HepG2 (cell line): ENCODE measurements at regions not wholly inside any gene's neighbourhood (a gene's known extent, or its start where the extent isn't known, plus 50 kb on each side); places are given as distances from the start of the nearest gene placed in this dataset.

ENCODE experiments used
- ATAC-seq: fragments of 200-7000 bp; cut with Tn5 transposase; 3 replicates; pipeline ENCODE4 v1.9.1; 2020; ENCODE audit warnings: mild to moderate bottlenecking, moderate library complexity
- BruUV-seq: library from RNA; stranded (reverse); fragments of 400-500 nt; replicated peaks from 2 replicates; lab custom pipeline; 2021; lab: Mats Ljungman, UMichigan
- CTCF ChIA-PET: fragments of 300-600 bp; formaldehyde crosslinking; extraction: SDS; loops from one replicate; lab custom pipeline; 2021; ENCODE audit warnings: low total read pairs, inconsistent platforms, low intra/inter-chr PET ratio; lab: Yijun Ruan, JAX
- POLR2A ChIA-PET: fragments of 350-600 bp; sonication (Branson Sonifier 250); formaldehyde crosslinking; loops from one replicate; lab custom pipeline; 2020; ENCODE audit warnings: antibody characterized with exemption, inconsistent platforms; lab: Yijun Ruan, JAX
- DNase-seq: peaks from one replicate; pipeline ENCODE4 v3.0.0-alpha.2; 2015; ENCODE audit warnings: low spot score
- FAIRE-seq: peaks from 3 replicates; lab custom pipeline; 2011; peaks lifted over from hg19 to GRCh38; lab: Jason Lieb, UNC
- H2AFZ ChIP-seq: one replicate; pipeline ENCODE4 v1.6.1; 2011; ENCODE audit warnings: low read length, inconsistent platforms
- H3K27ac ChIP-seq: fragments of 300-600 bp; 3 replicates; pipeline ENCODE4 v1.8.0; 2011; ENCODE audit warnings: mixed run types, mild to moderate bottlenecking, mixed read lengths, low read length, inconsistent platforms; ENCODE audit not compliant: insufficient read depth; ENCODE audit errors: extremely low read length
- H3K27me3 ChIP-seq, 2 experiments: fragments of 200-600 bp in 1 of 2; 2 replicates in 1 of 2; 3 replicates in 1 of 2; pipeline versions ENCODE4 v1.6.0 to v1.8.0; 2011; ENCODE audit warnings: low read length in 2 of 2, mild to moderate bottlenecking in 2 of 2, moderate library complexity in 2 of 2, inconsistent platforms in 1 of 2; ENCODE audit not compliant: insufficient read depth in 2 of 2, control insufficient read depth in 1 of 2
- H3K36me3 ChIP-seq, 2 experiments: fragments of 200-600 bp in 1 of 2; replicated peaks in 1 of 2; 2 replicates in 1 of 2; 3 replicates in 1 of 2; pipeline versions ENCODE4 v1.5.1 to v1.8.0; 2011; ENCODE audit warnings: low read length in 2 of 2, inconsistent platforms in 1 of 2; ENCODE audit not compliant: insufficient read depth in 2 of 2, control insufficient read depth in 1 of 2
- H3K4me1 ChIP-seq: 2 replicates; pipeline ENCODE4 v1.5.1; 2012; ENCODE audit warnings: low read length, inconsistent platforms; ENCODE audit not compliant: insufficient read depth
- H3K4me2 ChIP-seq: 2 replicates; pipeline ENCODE4 v1.6.0; 2011; ENCODE audit warnings: low read depth, low read length, inconsistent platforms
- H3K4me3 ChIP-seq, 3 experiments: fragments of 200-600 bp in 1 of 3; sonication (generic), shearing (Covaris generic) in 1 of 3; replicated peaks in 1 of 3; 2 replicates each; pipeline ENCODE4 v1.5.1; 2011 to 2016; ENCODE audit warnings: low read length in 3 of 3, inconsistent platforms in 2 of 3, low read depth in 2 of 3, mild to moderate bottlenecking in 2 of 3, control low read depth in 1 of 3, mixed read lengths in 1 of 3; ENCODE audit not compliant: insufficient read depth in 1 of 3
- H3K79me2 ChIP-seq: one replicate; pipeline ENCODE4 v1.6.1; 2011; ENCODE audit warnings: low read length, inconsistent platforms; ENCODE audit not compliant: insufficient read depth
- H3K9ac ChIP-seq: 2 replicates; pipeline ENCODE4 v1.6.0; 2011; ENCODE audit warnings: mild to moderate bottlenecking, low read depth, low read length, inconsistent platforms; ENCODE audit not compliant: insufficient read depth
- H3K9me3 ChIP-seq: 2 replicates; pipeline ENCODE4 v1.5.1; 2012; ENCODE audit warnings: mild to moderate bottlenecking, low read length
- H4K20me1 ChIP-seq: 2 replicates; pipeline ENCODE4 v1.6.0; 2011; ENCODE audit warnings: inconsistent platforms, mild to moderate bottlenecking, low read length, moderate library complexity; ENCODE audit not compliant: insufficient read depth
- CBX1 ChIP-seq: IDR thresholded peaks from one replicate; pipeline ENCODE4 v1.6.1; 2016; ENCODE audit warnings: antibody characterized with exemption, low read depth
- CSRNP1 ChIP-seq: sonication (generic); formaldehyde crosslinking; IDR thresholded peaks from 2 replicates; pipeline ENCODE4 v1.8.1; 2023; ENCODE audit warnings: mild to moderate bottlenecking, missing genetic modification reagents
- DMAP1 ChIP-seq: IDR thresholded peaks from 2 replicates; pipeline ENCODE4 v1.6.1; 2016
- DMTF1 ChIP-seq: sonication (generic); formaldehyde crosslinking; IDR thresholded peaks from 2 replicates; pipeline ENCODE4 v1.4.0; 2020; ENCODE audit warnings: mild to moderate bottlenecking, missing genetic modification reagents
- HINFP ChIP-seq: sonication (generic); formaldehyde crosslinking; IDR thresholded peaks from 2 replicates; pipeline ENCODE4 v1.4.0; 2020; ENCODE audit warnings: low read depth, mild to moderate bottlenecking, missing genetic modification reagents
- HOXD1 ChIP-seq: sonication (generic); formaldehyde crosslinking; IDR thresholded peaks from 2 replicates; pipeline ENCODE4 v1.5.0; 2020; ENCODE audit warnings: missing genetic modification reagents
- IRF9 ChIP-seq: sonication (generic); formaldehyde crosslinking; IDR thresholded peaks from 2 replicates; pipeline ENCODE4 v1.8.0; 2022; ENCODE audit warnings: missing genetic modification reagents, mild to moderate bottlenecking, borderline replicate concordance
- MAFG ChIP-seq: sonication (generic); formaldehyde crosslinking; IDR thresholded peaks from 2 replicates; pipeline ENCODE4 v1.5.1; 2020; ENCODE audit warnings: mild to moderate bottlenecking, missing genetic modification reagents
- NAIF1 ChIP-seq: sonication (generic); formaldehyde crosslinking; IDR thresholded peaks from 2 replicates; pipeline ENCODE4 v1.5.0; 2020; ENCODE audit warnings: mild to moderate bottlenecking, missing genetic modification reagents, borderline replicate concordance
- RELA ChIP-seq: sonication (generic); formaldehyde crosslinking; IDR thresholded peaks from 2 replicates; pipeline ENCODE4 v1.4.0; 2020; ENCODE audit warnings: missing genetic modification reagents
- SUZ12 ChIP-seq: fragments of 150-350 bp; IDR thresholded peaks from 2 replicates; pipeline ENCODE4 v1.6.1; 2014; ENCODE audit warnings: low read depth, low read length
- SYNCRIP ChIP-seq: fragments of 200-400 bp; formaldehyde crosslinking; IDR thresholded peaks from 2 replicates; pipeline ENCODE4 v1.6.1; 2018; ENCODE audit warnings: mild to moderate bottlenecking, low read depth, low read length; ENCODE audit not compliant: insufficient read depth
- ZNF367 ChIP-seq: sonication (generic); formaldehyde crosslinking; IDR thresholded peaks from 2 replicates; pipeline ENCODE4 v1.4.0; 2020; ENCODE audit warnings: missing genetic modification reagents, borderline replicate concordance
- ZNF44 ChIP-seq: sonication (generic); formaldehyde crosslinking; IDR thresholded peaks from 2 replicates; pipeline ENCODE4 v1.5.1; 2020; ENCODE audit warnings: mild to moderate bottlenecking, missing genetic modification reagents
- WGBS: methylation state at CpG from one replicate; pipeline ENCODE4 v1.1.6; 2017; ENCODE audit warnings: low lambda C conversion rate; 5-methylcytosine and 5-hydroxymethylcytosine counted together
- in situ Hi-C: cut with HindIII; loops from 2 replicates; pipeline ENCODE4 v1.10.0; 2017; ENCODE audit warnings: low pct_unique_long_range_greater_than_20kb; ENCODE audit not compliant: extremely low pct_ligation_motif_present
- intact Hi-C: fragments of 100-400 bp; cut with micrococcal nuclease; formaldehyde crosslinking; loops from one replicate; pipeline ENCODE4 v1.10.0; 2022; ENCODE audit not compliant: unreplicated experiment

GRCh38 chr10:118840071-118840775 is 85.5 kb upstream of the CACUL1 start:
- Histone ChIP-seq H4K20me1 (no peaks in the 10 kb centered on the region), H3K9me3 (no peaks in the 10 kb centered on the region), H3K27me3 (peaks cover 4 to 10% of the 10 kb centered on the region in 2 experiments; a peak in 2 of 5 replicates), H3K36me3 (no peaks in the 10 kb centered on the region), H3K27ac (no peak overlapping the region), H3K4me2 (no peak overlapping the region), H3K79me2 (no peaks in the 10 kb centered on the region), H3K4me1 (no peaks in the 10 kb centered on the region), H3K4me3 (no peak overlapping the region), H2AFZ (no peak overlapping the region), H3K9ac (no peak overlapping the region)
- WGBS, result 39% methylated on average over 12 of the region's 12 CpGs
- CTCF ChIA-PET, result no interaction called here
- FAIRE-seq (no peak), ATAC-seq (no peak), DNase-seq (no peak)
- TF ChIP-seq CSRNP1 (CRISPR knock-in tag), result no peak
- TF ChIP-seq HINFP (CRISPR knock-in tag), result no peak
- no peak for TF ChIP-seq RELA
- no peak for TF ChIP-seq NAIF1 (CRISPR knock-in tag)
- TF ChIP-seq DMAP1 (CRISPR knock-in tag), result no peak
- no peak for TF ChIP-seq DMTF1 (CRISPR knock-in tag)
- no peak for TF ChIP-seq ZNF367 (CRISPR knock-in tag)
- no peak for TF ChIP-seq MAFG (CRISPR knock-in tag)
- no peak for TF ChIP-seq SUZ12
- TF ChIP-seq ZNF44 (CRISPR knock-in tag), result no peak
- no peak for TF ChIP-seq SYNCRIP
- TF ChIP-seq IRF9 (CRISPR knock-in tag), result no peak
- TF ChIP-seq HOXD1 (CRISPR knock-in tag), result no peak
- no peak for TF ChIP-seq CBX1
- POLR2A ChIA-PET, result no interaction called here
- BruUV-seq, result no TSS peak
- intact Hi-C loops, result no loop called here
- in situ Hi-C loops, result no loop called here
